ENCODE measurements at regions not wholly inside any gene's neighbourhood (a gene's known extent, or its start where the extent isn't known, plus 50 kb on each side); places are given as distances from the start of the nearest gene placed in this dataset.

DNA sequence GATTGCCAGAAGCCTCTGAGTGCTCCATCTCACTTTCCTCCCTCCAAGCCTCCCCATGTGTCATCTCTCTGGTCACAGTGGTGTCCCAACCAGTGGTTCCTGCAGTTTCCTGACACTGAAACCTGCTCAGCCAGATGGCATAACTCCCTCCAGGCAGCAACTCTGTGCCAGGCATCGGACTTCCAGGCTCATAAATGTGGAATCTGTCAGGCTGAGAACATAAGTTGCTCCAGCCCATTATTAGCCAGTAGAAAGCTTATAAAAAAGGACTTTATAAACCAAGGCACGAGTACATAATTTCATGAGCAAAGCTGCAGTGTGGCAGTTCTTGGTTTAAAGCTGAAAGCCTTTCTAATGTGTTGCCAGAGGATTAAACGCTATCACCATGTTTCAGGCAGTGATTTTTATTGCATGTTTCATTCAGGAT, 194.3 kb downstream of the DACT1 start:
- peak; percentile 32 for DNase-seq
- Histone ChIP-seq H3K36me3 (ENCODE audit: control insufficient read depth, insufficient read depth, low read length) (no peaks in the 10 kb centered on the region), H3K4me3 (ENCODE audit: low read length) (no peak overlapping the region), H3K27me3 (ENCODE audit: control insufficient read depth, insufficient read depth, low read length) (peaks cover 2% of the 10 kb centered on the region), H3K9me3 (replicated peaks; ENCODE audit: control insufficient read depth, low read depth, low read length) (peaks cover under 1% of the 10 kb centered on the region), H3K4me1 (ENCODE audit: control insufficient read depth, insufficient read depth, low read length) (peaks cover 5% of the 10 kb centered on the region), H3K27ac (ENCODE audit: low read length) (no peak overlapping the region)
- 19% methylated on average over 3 of the region's 3 CpGs for WGBS (ENCODE audit: insufficient coverage)

DNA sequence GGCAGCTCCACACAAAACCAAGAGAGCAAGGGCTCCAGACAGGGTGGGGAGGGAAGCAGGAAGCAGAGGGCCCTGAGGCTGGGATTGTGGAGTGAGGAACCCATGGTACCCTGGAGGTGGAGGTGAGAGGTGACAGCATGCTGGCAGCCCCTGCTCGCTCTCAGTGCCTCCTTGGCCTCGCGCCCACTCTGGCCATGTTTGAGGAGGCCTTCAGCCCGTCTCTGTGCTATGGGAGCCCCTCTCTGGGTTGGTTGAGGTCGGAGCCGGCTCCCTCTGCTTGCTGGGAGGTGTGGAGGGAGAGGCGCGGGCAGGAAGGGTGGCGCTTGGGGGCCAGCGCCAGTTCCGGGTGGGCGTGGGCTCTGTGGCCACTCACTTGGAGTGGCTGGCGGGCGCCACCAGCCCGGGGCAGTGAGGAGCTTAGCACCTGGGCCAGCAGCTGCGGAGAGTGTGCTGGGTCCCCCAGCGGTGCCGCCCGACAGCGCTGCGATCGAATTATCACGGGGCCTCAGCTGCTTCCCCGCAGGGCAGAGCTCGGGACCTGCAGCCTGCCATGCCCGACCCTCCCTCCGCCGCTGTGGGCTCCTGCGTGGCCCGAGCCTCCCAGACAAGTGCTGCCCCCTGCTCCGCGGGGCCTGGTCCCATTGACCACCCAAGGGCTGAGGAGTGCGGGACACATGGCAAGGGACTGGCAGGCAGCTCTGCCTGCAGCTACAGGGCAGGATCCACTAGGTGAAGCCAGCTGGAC, 196.0 kb downstream of the DACT1 start:
- peaks cover 2% of the 10 kb centered on the region for H3K27me3 ChIP-seq (ENCODE audit: control insufficient read depth, insufficient read depth, low read length)
- H3K4me3 ChIP-seq (ENCODE audit: low read length), result no peak overlapping the region
- 98% methylated on average over 27 of the region's 33 CpGs for WGBS (ENCODE audit: insufficient coverage)
- no peak for DNase-seq
- H3K9me3 ChIP-seq (replicated peaks; ENCODE audit: control insufficient read depth, low read depth, low read length), result no peaks in the 10 kb centered on the region
- H3K36me3 ChIP-seq (ENCODE audit: control insufficient read depth, insufficient read depth, low read length), result no peaks in the 10 kb centered on the region
- peaks cover 5% of the 10 kb centered on the region for H3K4me1 ChIP-seq (ENCODE audit: control insufficient read depth, insufficient read depth, low read length)
- no peak overlapping the region for H3K27ac ChIP-seq (ENCODE audit: low read length)

DNA sequence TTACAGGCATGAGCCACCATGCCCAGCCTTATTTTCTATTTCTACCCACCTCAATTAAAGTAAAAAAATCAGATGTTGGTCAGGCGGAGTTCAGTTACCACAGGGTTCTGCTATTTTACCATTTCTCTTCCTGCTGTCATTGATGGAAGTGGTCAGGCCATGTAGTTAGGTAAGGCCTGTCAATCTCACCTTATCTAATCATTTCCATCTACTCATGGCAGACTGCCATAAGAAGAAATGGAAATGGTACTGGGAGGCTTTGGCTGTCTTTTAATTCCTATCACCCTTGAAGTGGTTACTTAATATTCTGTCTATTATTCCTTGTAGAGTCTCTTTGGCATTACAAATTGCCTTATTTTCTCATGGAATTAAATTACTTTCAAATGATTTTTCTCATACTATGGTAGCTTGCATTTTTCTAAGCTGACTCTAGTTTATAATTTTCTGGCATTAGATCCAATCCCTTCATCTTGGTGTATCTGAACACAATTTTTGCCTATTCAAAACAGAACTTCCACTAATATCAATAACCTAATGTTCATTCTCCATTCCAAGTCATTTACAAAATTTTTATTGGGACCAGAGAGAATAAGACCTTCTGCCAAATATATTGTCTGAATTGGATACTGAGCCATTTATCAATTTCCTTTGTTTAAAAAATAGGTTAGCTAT, 198.7 kb downstream of the DACT1 start:
- no CpG with 5 or more reads among the region's 1 CpG for WGBS (ENCODE audit: insufficient coverage)

DNA sequence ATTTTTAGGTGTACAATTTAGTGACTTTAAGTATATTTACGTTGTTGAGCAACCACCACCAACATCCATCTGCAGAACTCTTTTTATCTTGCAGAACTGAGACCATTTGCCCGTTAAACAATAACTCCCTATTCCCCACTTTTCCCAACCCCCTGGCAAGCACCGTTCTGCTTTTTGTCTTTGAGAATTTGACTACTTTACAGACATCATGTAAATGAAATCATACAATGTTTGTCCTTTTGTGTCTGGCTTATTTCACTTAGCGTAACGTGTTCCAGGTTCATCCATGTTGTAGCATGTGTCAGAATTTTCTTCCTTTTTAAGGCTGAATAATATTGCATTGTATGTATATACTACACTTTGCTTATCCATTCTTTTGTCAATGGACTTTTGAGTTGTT, 201.5 kb downstream of the DACT1 start:
- Histone ChIP-seq H3K9me3 (replicated peaks; ENCODE audit: control insufficient read depth, low read depth, low read length) (no peaks in the 10 kb centered on the region), H3K27me3 (ENCODE audit: control insufficient read depth, insufficient read depth, low read length) (no peaks in the 10 kb centered on the region)
- WGBS (ENCODE audit: insufficient coverage), result no CpG with 5 or more reads among the region's 5 CpGs

More for the DNA sequence above, 198.7 kb downstream of the DACT1 start:
- Histone ChIP-seq H3K9me3 (replicated peaks; ENCODE audit: control insufficient read depth, low read depth, low read length) (no peaks in the 10 kb centered on the region), H3K4me3 (ENCODE audit: low read length) (no peak overlapping the region), H3K27ac (ENCODE audit: low read length) (no peak overlapping the region), H3K4me1 (ENCODE audit: control insufficient read depth, insufficient read depth, low read length) (peaks cover 5% of the 10 kb centered on the region), H3K36me3 (ENCODE audit: control insufficient read depth, insufficient read depth, low read length) (no peaks in the 10 kb centered on the region), H3K27me3 (ENCODE audit: control insufficient read depth, insufficient read depth, low read length) (peaks cover 2% of the 10 kb centered on the region)
- peak; percentile 54 for DNase-seq

DNA sequence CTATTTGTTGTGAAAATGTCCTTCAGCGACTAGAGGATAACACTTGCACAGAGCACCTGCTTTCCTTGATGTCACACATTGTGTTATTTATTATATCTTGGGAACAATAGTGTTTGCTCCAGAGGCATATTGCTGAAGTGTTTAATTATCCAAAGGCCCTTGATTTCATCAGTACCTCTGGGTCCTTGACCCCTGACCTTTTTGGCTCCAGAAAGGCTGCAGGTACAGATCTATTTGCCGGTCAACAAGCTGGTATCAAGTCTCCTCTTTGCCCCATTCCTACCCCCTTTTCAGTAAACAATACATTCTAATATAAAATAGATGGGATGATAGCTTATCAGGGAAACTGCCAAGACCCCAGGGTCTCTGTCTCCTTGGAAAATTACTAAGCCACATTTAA, 206.8 kb downstream of the DACT1 start:
- Histone ChIP-seq H3K36me3 (ENCODE audit: control insufficient read depth, insufficient read depth, low read length) (no peaks in the 10 kb centered on the region), H3K9me3 (replicated peaks; ENCODE audit: control insufficient read depth, low read depth, low read length) (no peaks in the 10 kb centered on the region), H3K27ac (ENCODE audit: low read length) (no peak overlapping the region), H3K4me1 (ENCODE audit: control insufficient read depth, insufficient read depth, low read length) (no peaks in the 10 kb centered on the region), H3K27me3 (ENCODE audit: control insufficient read depth, insufficient read depth, low read length) (no peaks in the 10 kb centered on the region), H3K4me3 (ENCODE audit: low read length) (no peak overlapping the region)
- no peak for DNase-seq
- no CpG with 5 or more reads among the region's 2 CpGs for WGBS (ENCODE audit: insufficient coverage)

More for the DNA sequence above, 201.5 kb downstream of the DACT1 start:
- H3K4me3 ChIP-seq (ENCODE audit: low read length), result no peak overlapping the region
- H3K4me1 ChIP-seq (ENCODE audit: control insufficient read depth, insufficient read depth, low read length), result no peaks in the 10 kb centered on the region
- no peak for DNase-seq
- no peak overlapping the region for H3K27ac ChIP-seq (ENCODE audit: low read length)
- H3K36me3 ChIP-seq (ENCODE audit: control insufficient read depth, insufficient read depth, low read length), result no peaks in the 10 kb centered on the region

DNA sequence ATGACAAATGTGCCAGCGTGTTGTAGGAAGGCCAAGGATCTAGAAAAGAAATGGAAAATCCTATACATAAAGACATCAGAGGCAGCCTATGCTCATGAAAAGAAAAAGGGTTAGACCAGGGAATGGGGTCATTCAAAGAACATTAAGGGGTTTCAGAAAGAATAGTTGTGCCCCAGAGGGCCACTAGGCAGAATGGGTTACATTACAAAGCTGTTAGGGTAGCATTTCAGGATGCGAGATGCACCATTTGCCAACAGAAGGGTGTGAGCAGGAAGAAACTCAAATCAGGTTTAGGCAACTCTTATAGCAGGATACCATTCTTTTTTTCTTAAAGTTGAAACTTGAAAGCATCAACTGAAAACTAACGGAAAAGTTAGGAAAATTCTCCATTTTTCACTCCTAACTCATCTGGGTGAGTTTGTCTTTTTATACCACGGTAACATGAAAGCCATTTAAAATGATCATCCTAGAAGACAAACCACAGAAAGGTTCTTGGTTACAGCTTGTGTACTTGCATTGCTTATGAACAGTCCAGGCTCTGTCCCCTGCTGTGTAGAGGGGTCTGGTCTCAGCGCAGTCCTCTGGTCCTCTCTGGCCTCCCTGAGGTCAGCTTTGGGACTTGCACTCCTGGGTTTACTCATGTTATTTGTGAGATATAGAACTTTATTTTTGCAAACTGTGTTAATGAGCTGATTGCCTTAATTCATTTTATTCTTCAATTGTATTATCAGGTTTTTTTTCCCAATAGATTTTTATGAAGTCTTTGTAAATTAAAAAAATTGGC, 209.1 kb downstream of the DACT1 start:
- no peak for DNase-seq
- H3K27ac ChIP-seq (ENCODE audit: low read length), result no peak overlapping the region
- WGBS (ENCODE audit: insufficient coverage), result no CpG with 5 or more reads among the region's 5 CpGs
- H3K9me3 ChIP-seq (replicated peaks; ENCODE audit: control insufficient read depth, low read depth, low read length), result no peaks in the 10 kb centered on the region
- no peak overlapping the region for H3K4me3 ChIP-seq (ENCODE audit: low read length)
- no peaks in the 10 kb centered on the region for H3K36me3 ChIP-seq (ENCODE audit: control insufficient read depth, insufficient read depth, low read length)
- no peaks in the 10 kb centered on the region for H3K27me3 ChIP-seq (ENCODE audit: control insufficient read depth, insufficient read depth, low read length)
- no peaks in the 10 kb centered on the region for H3K4me1 ChIP-seq (ENCODE audit: control insufficient read depth, insufficient read depth, low read length)

DNA sequence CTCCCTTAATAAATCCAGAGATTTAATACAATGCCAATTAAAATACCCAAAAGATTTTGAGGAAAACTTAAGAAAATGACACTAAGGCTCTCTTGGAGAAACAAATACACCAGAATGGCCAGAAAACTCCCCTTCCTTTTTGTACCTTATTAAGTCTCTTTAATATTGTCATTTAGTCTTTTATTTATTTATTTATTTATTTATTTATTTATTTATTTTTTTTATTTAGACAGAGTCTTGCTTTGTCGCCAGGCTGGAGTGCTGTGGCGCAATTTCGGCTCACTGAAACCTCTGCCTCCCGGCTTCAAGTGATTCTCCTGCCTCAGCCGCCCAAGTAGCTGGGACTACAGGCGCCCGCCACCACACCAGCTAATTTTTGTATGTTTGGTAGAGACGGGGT, 210.6 kb downstream of the DACT1 start:
- no peak for DNase-seq
- no peaks in the 10 kb centered on the region for H3K4me1 ChIP-seq (ENCODE audit: control insufficient read depth, insufficient read depth, low read length)
- WGBS (ENCODE audit: insufficient coverage), result no CpG with 5 or more reads among the region's 8 CpGs
- H3K9me3 ChIP-seq (replicated peaks; ENCODE audit: control insufficient read depth, low read depth, low read length), result no peaks in the 10 kb centered on the region
- H3K27ac ChIP-seq (ENCODE audit: low read length), result no peak overlapping the region
- H3K27me3 ChIP-seq (ENCODE audit: control insufficient read depth, insufficient read depth, low read length), result no peaks in the 10 kb centered on the region
- no peaks in the 10 kb centered on the region for H3K36me3 ChIP-seq (ENCODE audit: control insufficient read depth, insufficient read depth, low read length)
- H3K4me3 ChIP-seq (ENCODE audit: low read length), result no peak overlapping the region

DNA sequence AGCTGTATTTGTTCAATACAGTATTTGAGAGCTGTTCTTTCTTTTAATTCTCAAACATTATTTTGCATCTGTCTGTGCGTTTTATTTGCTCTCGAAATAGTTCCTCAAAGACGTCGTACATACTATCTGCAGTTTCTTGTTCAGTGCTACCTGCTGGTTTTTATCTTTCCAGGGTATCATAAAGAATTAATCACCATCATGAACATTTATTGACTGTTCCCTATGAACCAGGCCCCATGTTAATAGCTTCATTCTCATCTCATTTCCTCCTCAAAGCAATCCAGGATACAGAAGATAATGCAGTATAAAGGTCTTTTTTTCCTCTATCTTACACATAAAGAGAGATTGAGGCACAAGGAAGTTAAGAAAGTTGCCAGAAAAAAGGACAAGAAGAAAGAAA, 211.8 kb downstream of the DACT1 start:
- Histone ChIP-seq H3K4me3 (ENCODE audit: low read length) (no peak overlapping the region), H3K36me3 (ENCODE audit: control insufficient read depth, insufficient read depth, low read length) (no peaks in the 10 kb centered on the region), H3K27ac (ENCODE audit: low read length) (no peak overlapping the region), H3K27me3 (ENCODE audit: control insufficient read depth, insufficient read depth, low read length) (no peaks in the 10 kb centered on the region), H3K9me3 (replicated peaks; ENCODE audit: control insufficient read depth, low read depth, low read length) (no peaks in the 10 kb centered on the region), H3K4me1 (ENCODE audit: control insufficient read depth, insufficient read depth, low read length) (no peaks in the 10 kb centered on the region)
- WGBS (ENCODE audit: insufficient coverage), result 89% methylated on average over 3 of the region's 4 CpGs
- DNase-seq, result no peak

DNA sequence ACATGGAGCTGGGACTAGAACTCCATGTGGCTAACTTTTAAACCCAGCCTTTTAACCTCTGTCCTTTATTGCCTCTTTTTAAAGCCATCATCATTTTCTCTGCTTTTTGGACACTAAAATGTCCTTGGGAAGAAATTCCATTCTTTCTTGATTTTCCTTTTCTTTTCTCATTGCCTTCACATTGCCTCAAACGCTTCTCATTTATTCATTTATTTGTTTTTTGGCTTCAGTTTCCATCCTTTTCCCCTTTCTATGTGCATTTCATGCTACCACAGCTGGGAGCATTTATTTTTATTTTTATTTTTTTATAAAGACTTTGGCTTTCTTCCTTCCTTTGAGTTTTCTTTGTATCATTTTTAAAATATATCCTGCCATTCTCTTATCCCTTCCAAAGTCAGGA, 212.2 kb downstream of the DACT1 start:
- no peaks in the 10 kb centered on the region for H3K4me1 ChIP-seq (ENCODE audit: control insufficient read depth, insufficient read depth, low read length)
- H3K36me3 ChIP-seq (ENCODE audit: control insufficient read depth, insufficient read depth, low read length), result no peaks in the 10 kb centered on the region
- DNase-seq, result peak; percentile 83
- no peaks in the 10 kb centered on the region for H3K27me3 ChIP-seq (ENCODE audit: control insufficient read depth, insufficient read depth, low read length)
- H3K4me3 ChIP-seq (ENCODE audit: low read length), result no peak overlapping the region
- no CpG with 5 or more reads among the region's 1 CpG for WGBS (ENCODE audit: insufficient coverage)
- H3K9me3 ChIP-seq (replicated peaks; ENCODE audit: control insufficient read depth, low read depth, low read length), result no peaks in the 10 kb centered on the region
- H3K27ac ChIP-seq (ENCODE audit: low read length), result no peak overlapping the region

DNA sequence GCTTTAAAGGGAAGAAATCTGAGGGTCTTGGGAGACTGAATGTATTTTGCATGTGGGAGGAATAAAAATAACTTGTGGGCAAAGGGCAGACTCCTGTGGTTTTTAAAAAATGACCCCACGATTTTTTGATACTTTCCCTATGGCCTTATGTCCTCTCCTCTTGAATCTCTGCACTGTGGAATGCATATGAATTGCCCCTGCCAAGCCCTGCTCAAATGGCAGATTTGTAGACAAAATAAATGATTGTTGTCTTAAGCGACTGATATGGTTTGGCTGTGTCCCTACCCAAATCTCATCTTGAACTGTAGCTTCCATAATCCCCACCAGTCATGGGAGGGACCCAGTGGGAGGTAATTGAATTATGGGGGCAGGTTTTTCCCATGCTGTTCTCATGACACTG, 223.8 kb downstream of the DACT1 start:
- Histone ChIP-seq H3K27me3 (ENCODE audit: control insufficient read depth, insufficient read depth, low read length) (no peaks in the 10 kb centered on the region), H3K9me3 (replicated peaks; ENCODE audit: control insufficient read depth, low read depth, low read length) (peaks cover 3% of the 10 kb centered on the region), H3K4me3 (ENCODE audit: low read length) (no peak overlapping the region), H3K4me1 (ENCODE audit: control insufficient read depth, insufficient read depth, low read length) (peaks cover 19% of the 10 kb centered on the region), H3K27ac (ENCODE audit: low read length) (no peak overlapping the region), H3K36me3 (ENCODE audit: control insufficient read depth, insufficient read depth, low read length) (no peaks in the 10 kb centered on the region)
- DNase-seq, result no peak
- no CpG with 5 or more reads among the region's 2 CpGs for WGBS (ENCODE audit: insufficient coverage)

Measured in muscle of leg (tissue), 3 donors.